Erythroblast (primary cell): ENCODE measurements at regions not wholly inside any gene's neighbourhood (a gene's known extent, or its start where the extent isn't known, plus 50 kb on each side); places are given as distances from the start of the nearest gene placed in this dataset.

Experiments
- GATA1 ChIP-seq: IDR thresholded peaks from 2 replicates; pipeline ENCODE4 v1.6.1; 2011; ENCODE audit warnings: low read depth, mild to moderate bottlenecking, control low read depth, low read length, moderate library complexity
- POLR2A ChIP-seq: IDR thresholded peaks from 2 replicates; pipeline ENCODE4 v1.6.1; 2011; ENCODE audit warnings: mild to moderate bottlenecking, low read length

- TF ChIP-seq POLR2A: no peak
- no peak for TF ChIP-seq GATA1
These were observed 178.0 kb downstream of the ICOS start for GRCh38 chr2:204114295-204115136.
